Middle frontal gyrus (tissue), 1 donor: ENCODE measurements at regions not wholly inside any gene's neighbourhood (a gene's known extent, or its start where the extent isn't known, plus 50 kb on each side); places are given as distances from the start of the nearest gene placed in this dataset.
"Not testable (repeated sequence)": the region's sequence is repeated elsewhere in the genome, so short reads cannot be mapped to it uniquely, and the experiment has no call there.

ENCODE experiments used
- DNase-seq: peaks from one replicate; pipeline ENCODE4 v3.0.0-alpha.2; 2015; ENCODE audit warnings: low spot score; ENCODE audit errors: extremely low spot score

GRCh38 chr18:24624421-24624820 lies 164.0 kb downstream of the HRH4 start:
- DNase-seq = not testable (repeated sequence)

DNA sequence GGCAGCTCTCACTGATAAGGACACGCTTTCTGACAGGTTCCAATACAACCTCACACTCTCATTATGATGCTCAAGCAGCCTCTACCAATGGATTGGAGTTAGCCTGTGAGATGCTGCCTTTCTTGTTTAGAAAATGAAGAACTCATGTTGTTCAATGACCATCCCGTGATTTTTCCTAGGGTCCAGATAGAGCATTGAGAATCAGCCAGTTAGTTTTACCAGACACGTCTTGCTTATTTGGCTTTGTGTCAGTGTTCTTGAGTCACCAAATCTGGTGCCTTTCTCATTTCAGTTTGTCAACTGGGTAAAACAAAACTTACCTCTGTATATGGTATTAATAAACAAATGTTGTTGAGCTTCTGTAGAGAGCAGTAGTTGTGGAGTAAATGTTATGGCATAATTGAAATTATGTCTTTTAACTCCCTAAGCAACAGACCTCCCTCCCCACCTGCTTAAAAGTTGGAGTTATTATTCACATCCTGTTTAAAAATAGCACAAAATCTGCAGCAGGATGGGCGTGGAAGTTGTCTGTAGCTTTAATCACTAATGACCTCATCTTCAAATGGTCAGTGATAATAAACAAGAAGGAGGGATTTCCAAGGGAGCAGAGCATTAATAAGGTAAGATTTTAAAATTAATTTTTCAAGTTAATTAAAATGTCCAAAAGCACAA lies 167.3 kb downstream of the HRH4 start:
- DNase-seq = no peak

DNA sequence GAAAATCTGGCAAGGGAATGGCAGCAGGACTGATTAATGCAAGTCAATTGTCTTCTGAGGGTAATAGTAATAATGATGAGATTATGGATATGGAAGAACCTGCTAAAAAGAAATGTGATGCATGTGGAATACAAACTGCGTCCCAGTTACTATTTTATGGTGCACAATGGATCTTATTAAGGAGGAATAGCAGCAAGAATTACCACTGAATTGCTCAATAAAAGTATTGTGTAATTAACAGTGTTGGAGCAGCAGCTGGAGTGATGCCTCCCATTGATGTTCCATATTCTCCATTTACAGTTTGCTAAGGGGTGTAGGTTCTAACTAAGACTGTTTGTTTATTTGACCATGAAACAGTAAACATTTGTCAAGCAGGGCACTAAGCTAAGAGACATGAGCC lies 167.9 kb downstream of the HRH4 start:
- DNase-seq = no peak

DNA sequence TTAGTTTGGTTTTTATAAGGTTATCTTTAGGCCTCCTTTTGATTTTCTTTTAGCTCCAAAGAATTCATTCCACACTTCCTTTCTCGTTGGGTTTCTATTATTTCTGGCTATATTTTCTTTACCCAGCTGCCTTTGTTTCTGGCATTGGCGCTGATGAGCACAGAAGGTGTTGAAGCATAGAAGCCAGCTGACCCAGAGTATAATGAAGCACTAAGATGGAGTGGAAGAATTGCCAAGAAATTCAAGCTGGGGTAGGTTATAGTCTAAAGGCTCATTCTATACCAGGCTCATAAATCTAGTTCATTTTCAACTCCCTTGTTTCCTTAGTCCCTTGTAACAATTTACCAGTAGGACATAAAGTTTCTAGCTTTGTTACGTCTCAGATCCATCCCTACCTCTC lies 169.5 kb downstream of the HRH4 start:
- no peak for DNase-seq

DNA sequence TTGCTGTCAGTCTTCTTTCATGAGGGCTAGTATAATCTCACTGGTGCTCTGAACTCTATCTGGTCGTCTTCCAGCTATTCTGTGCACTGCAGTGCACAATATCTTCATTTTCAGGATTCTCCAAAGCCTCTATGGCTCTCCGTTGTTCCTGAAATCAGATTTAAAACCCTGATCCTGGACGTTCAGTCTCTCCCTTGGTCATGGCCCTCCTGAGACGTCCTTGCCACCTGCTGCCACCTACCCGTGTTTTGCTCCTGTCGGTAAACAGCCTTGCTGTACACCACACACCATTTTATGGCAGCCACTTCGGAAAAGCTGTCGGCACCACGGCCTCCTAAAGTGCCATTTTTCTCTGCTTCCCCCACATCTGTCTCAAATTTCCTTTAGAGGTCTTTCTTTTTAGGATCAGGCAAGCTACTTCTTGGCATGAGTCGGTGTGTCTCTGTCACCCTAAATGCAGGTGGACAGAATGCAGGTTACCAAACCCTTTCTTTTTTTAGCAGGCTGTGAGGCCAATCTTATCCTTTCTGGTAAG lies 170.0 kb downstream of the HRH4 start:
- no peak for DNase-seq

- no peak for DNase-seq
Measured at GRCh38 chr18:24631243-24632025, 171.0 kb downstream of the HRH4 start.

DNA sequence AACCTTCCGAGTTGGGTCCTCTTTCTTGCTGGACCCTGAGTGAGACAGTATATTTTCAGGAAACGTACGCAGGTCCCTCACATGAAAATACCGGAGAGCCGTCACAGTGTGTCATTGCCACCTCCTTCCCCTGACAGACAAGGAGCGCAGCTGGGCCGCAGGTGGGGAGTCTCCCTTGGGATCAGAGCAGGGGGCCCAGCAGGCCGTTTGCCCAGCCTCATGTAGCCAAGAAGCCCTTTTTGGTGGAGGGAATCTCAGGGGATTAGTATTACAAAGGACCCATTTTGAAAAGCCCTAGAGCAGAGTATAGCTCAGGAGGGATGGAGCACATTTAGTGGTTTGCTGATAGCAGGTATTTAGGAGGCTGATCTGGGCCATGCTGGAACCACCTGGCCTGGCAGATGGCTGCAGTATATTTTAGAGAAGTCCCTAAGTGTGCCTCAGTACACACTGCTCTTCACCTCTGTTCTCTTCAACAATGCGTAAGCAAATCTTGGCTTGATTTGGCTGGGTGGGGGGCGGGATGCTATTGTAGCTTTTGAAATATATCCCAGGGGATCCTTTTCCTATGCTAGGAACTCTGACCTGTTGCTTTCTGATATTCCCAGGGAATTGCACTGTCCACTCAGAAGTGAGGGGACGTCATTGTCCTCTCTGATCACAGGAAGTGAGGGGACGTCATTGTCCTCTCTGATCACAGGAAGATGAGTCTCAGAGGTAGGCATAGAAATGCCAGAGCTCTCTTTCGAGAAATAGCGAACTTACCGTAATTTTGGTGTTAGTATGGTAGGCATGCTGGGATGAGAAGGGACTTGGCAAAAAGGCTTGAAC lies 171.9 kb downstream of the HRH4 start:
- DNase-seq = no peak

DNA sequence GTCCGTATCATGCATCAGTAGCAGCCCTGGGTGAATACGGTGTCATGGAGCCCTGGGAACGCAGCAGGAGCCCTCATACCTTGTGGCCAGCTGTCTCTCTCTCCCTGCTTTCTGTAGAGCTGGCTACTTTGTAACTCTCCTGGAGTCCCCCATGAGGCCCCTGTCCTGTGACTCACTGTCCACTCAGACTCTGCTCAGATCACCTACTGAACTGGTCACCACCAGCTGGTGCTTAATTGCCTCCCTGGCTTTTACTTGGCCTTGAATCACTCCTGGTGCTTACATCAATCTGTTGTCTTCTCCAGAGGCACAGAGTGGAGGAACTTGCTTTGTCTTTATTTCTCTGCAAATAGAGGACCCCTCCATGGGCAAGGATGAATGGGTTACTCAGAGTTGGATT lies 172.7 kb downstream of the HRH4 start:
- no peak for DNase-seq

GRCh38 chr18:24649571-24649970 lies 189.1 kb downstream of the HRH4 start:
- DNase-seq = no peak

DNA sequence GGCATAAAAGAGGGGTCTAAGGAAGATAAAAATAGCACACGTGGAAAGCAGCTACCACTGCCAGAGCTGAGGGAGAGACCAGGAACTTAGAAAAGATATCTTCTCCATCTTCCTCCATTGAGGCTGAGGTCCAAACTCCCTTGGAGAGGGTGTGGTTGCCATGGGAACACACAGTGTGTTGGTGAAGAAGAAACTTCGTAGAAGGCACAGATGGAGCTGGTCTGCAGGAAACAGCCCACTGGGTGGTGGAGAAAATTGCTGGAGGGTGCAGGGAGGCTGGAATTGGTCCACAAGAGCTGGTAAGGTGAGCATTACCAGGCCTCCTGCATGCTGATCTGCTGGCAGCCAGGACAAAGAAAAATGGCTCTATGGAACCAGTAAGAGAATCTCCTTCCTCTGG lies 191.0 kb downstream of the HRH4 start:
- no peak for DNase-seq

DNA sequence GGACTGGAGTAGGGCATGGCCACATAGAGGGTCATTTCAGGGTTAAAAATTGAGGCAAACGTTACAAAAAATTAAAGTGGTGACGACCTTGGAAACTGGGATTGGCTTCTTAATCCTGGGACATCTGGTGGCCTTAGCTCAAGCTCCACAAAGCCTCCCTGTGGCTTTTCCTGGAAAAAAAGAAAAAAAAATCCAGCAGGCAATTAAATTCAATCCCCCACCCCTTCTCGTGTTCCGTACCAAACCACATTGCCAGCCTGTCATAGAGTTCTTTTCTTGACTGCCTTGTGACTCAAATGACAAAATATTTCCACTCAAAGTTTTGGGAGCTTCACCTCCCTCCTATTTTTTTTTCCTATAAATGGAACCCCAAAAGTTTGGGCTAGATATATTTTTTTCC lies 195.6 kb downstream of the HRH4 start:
- no peak for DNase-seq

- DNase-seq = no peak
Measured at GRCh38 chr18:24656551-24657443, 196.4 kb downstream of the HRH4 start.

DNA sequence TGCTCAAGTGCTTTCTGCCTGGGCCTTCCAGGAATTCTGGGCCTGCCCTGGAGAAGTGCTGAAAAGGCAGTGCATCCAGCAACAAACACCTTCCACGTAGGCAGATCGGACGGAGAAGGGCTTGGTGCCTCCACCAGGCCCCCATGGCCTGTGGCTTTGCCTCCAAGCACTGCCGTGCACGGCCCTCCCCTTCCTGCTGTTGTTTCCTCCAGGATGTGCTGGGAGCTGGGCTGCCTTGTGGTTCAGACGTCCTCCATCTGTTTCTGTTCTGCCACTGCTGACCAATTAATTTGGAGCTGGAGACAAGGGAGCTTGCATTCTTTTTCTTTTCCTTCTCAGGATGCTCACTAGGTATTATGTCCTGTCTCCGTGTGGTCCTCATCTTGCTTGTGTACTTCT lies 197.0 kb downstream of the HRH4 start:
- DNase-seq = no peak

DNA sequence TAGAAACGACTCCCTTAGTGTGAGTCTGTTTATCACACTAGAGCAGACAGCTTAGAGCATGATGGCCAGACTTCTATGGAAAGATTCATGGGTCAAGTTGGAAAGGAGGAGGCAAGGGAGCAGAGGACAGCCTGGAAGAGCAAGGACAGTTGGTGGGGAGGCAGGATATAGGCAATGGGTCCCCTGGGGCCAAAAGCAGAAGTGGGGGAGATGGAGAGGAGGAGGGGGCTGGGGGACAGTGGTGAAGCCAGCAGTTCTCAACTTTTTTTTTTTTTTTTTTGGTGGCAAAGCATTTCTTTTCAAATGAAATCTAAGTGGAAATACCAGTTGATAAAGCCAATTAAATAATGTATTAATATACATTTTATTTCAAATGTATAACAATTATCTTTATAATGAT lies 197.9 kb downstream of the HRH4 start:
- DNase-seq = no peak

GRCh38 chr18:24659827-24660720 lies 199.6 kb downstream of the HRH4 start:
- DNase-seq = no peak

DNA sequence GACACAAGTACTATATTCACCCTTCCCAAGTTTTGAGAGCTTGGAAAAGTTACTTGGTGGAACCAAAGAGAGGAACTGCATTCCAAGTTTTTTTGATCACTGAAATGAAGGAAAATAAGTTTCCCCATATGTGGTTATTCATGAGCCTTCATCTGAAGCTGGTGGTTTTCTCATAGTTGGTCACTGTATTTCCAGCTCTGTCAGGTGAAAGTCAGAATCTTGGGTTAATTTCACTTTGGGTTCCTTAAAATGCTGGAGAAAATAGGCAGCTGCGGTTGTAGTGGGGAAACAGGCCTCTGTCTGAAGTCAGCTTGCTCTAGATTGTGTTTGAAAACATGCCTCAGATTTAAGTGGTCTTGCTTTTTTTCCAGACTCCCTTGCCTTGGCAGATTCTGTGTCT lies 200.5 kb downstream of the HRH4 start:
- no peak for DNase-seq

DNA sequence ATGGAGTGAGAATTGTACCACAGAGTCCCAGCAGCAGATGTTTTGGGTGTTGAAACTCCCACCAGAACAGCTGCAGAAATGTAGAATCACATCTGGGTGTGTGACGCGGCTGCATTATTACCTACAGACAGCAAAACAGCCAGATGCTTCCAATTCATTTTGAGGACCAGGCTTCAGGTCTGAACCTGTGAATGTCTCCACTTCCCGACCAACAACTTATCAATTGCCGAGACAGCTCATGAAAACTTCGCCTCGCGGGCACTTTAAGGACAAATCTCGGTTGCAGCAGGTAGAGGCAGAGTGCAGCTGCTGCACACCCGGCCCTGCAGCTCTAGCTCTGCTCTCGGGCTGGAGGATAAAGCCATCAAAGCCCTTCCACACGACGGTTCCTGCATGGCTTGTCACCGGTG lies 202.0 kb downstream of the HRH4 start:
- no peak for DNase-seq

- no peak for DNase-seq
Measured at GRCh38 chr18:24663026-24663425, 202.6 kb downstream of the HRH4 start.

- DNase-seq = no peak
Measured at GRCh38 chr18:24669015-24669414, 208.6 kb downstream of the HRH4 start.

- DNase-seq = no peak
Measured at GRCh38 chr18:24669502-24669901, 209.1 kb downstream of the HRH4 start.
